Lower leg skin (tissue), 4 donors: ENCODE measurements at regions not wholly inside any gene's neighbourhood (a gene's known extent, or its start where the extent isn't known, plus 50 kb on each side); places are given as distances from the start of the nearest gene placed in this dataset.

Experiments
- DNase-seq, 2 donors: peaks; one replicate each; pipeline ENCODE4 v3.0.0-alpha.2; 2019; ENCODE audit warnings: low spot score in 2 of 2
- H3K4me3 ChIP-seq: fragments of 200-600 bp; sonication (generic); 2 replicates; pipeline ENCODE4 v1.5.1; 2017; ENCODE audit warnings: mild to moderate bottlenecking, low read depth; ENCODE audit not compliant: poor library complexity, severe bottlenecking
- CTCF ChIP-seq, 3 donors: fragments of 450-650 bp; IDR thresholded peaks; one replicate each; pipeline ENCODE4 v1.5.1; 2016; ENCODE audit warnings: antibody characterized with exemption in 3 of 3, mild to moderate bottlenecking in 3 of 3, moderate library complexity in 2 of 3
- POLR2A ChIP-seq, 2 donors: fragments of 450-650 bp; IDR thresholded peaks; one replicate each; pipeline ENCODE4 v1.6.1; 2016 to 2017; ENCODE audit warnings: antibody characterized with exemption in 2 of 2, mild to moderate bottlenecking in 1 of 2, moderate library complexity in 1 of 2
- WGBS, 2 donors: methylation state at CpG; one replicate each; pipeline ENCODE4 v1.1.5; 2018; 5-methylcytosine and 5-hydroxymethylcytosine counted together
- intact Hi-C: fragments of 100-400 bp; cut with DNase I; formaldehyde crosslinking; loops from one replicate; pipeline ENCODE4 v1.15.0; 2023; ENCODE audit warnings: low total_unique reads

GRCh38 chr22:34913826-34914225 lies 152.1 kb upstream of the ISX start:
- no peak for DNase-seq
- TF ChIP-seq CTCF (IDR thresholded peaks at IDR 0.05), result no peak
- no peak for TF ChIP-seq POLR2A (IDR thresholded peaks at IDR 0.05)
- WGBS, 2 donors, result 74 to 90% methylated on average over 3 of the region's 3 CpGs
- H3K4me3 ChIP-seq, result no peak overlapping the region
- intact Hi-C loops, result no loop called here

GRCh38 chr22:34914846-34915245 lies 151.1 kb upstream of the ISX start:
- DNase-seq, result no peak
- TF ChIP-seq POLR2A (IDR thresholded peaks at IDR 0.05), result no peak
- TF ChIP-seq CTCF (IDR thresholded peaks at IDR 0.05), result no peak
- intact Hi-C loops, result no loop called here
- 60 to 67% methylated on average over 3 of the region's 3 CpGs for WGBS, 2 donors
- H3K4me3 ChIP-seq, result no peak overlapping the region

GRCh38 chr22:34917239-34917638 lies 148.7 kb upstream of the ISX start:
- WGBS, 2 donors, result 72 to 79% methylated on average over 5 of the region's 5 CpGs
- no peak for DNase-seq

GRCh38 chr22:34931026-34931425 lies 134.9 kb upstream of the ISX start:
- TF ChIP-seq POLR2A (IDR thresholded peaks at IDR 0.05), result no peak
- no peak for TF ChIP-seq CTCF (IDR thresholded peaks at IDR 0.05)
- H3K4me3 ChIP-seq, result no peak overlapping the region
- no peak for DNase-seq
- WGBS, 2 donors, result 81 to 82% methylated on average over 4 of the region's 4 CpGs
- intact Hi-C loops, result no loop called here

More at GRCh38 chr22:34917239-34917638, 148.7 kb upstream of the ISX start:
- H3K4me3 ChIP-seq, result no peak overlapping the region
- intact Hi-C loops, result no loop called here
- no peak for TF ChIP-seq CTCF (IDR thresholded peaks at IDR 0.05)
- no peak for TF ChIP-seq POLR2A (IDR thresholded peaks at IDR 0.05)

GRCh38 chr22:34934261-34934660 lies 131.7 kb upstream of the ISX start:
- no peak overlapping the region for H3K4me3 ChIP-seq
- intact Hi-C loops, result no loop called here
- WGBS, 2 donors, result 68 to 69% methylated on average over 5 of the region's 5 CpGs
- TF ChIP-seq CTCF (IDR thresholded peaks at IDR 0.05) (no peak), POLR2A (IDR thresholded peaks at IDR 0.05) (no peak)
- DNase-seq, result no peak

- TF ChIP-seq CTCF (IDR thresholded peaks at IDR 0.05), result no peak
- no peak for TF ChIP-seq POLR2A (IDR thresholded peaks at IDR 0.05)
- 75 to 82% methylated on average over 2 of the region's 2 CpGs for WGBS, 2 donors
- no peak overlapping the region for H3K4me3 ChIP-seq
- intact Hi-C loops, result no loop called here
- no peak for DNase-seq
Observed at GRCh38 chr22:34943830-34944229, 122.1 kb upstream of the ISX start.
